ENCODE measurements at regions not wholly inside any gene's neighbourhood (a gene's known extent, or its start where the extent isn't known, plus 50 kb on each side); places are given as distances from the start of the nearest gene placed in this dataset.

DNA sequence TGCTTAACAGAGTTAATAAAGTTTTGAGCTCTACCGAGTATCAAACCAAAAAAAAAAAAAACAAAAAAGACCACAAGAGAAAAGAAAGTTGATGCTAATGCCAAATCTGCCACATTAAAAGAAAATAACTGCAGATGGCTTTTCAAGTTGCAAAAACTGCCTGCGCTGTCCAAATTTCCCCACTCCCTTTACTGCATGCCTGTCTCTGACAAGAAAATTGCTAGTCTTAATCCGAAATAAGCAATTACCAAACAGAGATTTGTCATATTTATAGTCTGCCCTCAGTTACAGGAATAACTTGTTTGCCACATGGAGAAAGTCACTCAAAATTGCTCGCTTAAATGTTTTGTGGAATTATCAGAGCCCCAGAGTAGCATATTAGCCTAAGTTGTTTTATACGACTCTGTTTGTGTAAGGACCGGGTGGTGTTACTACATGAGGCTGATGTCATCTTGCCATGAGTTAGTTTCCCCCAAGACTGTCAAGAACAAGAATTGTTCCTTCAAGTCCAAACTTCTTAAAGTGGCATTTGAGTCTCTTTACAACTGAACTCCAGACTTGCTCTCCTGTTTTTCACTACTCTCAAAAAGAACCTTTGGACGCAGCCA is 160.9 kb downstream of the CEP120 start:
- no peak for TF ChIP-seq POLR2AphosphoS5 (IDR thresholded peaks at IDR 0.05; ENCODE audit: low read depth, low read length)
- TF ChIP-seq GABPA (IDR thresholded peaks at IDR 0.05; ENCODE audit: borderline replicate concordance, insufficient read depth, low read length): no peak
- TF ChIP-seq PHF8 (conservative IDR thresholded peaks at IDR 0.05; ENCODE audit: low read depth, low read length): no peak
- TF ChIP-seq POLR2A (IDR thresholded peaks at IDR 0.05; ENCODE audit: control extremely low read depth in 1 of 2, low read depth in 2 of 2, low read length in 2 of 2): no peak
- no peak for TF ChIP-seq KDM4A (IDR thresholded peaks at IDR 0.05; ENCODE audit: low read depth, low read length, severe bottlenecking)
- TF ChIP-seq SRF (IDR thresholded peaks at IDR 0.05; ENCODE audit: low read depth, low read length): no peak
